Vagina (tissue), 2 donors: ENCODE measurements at regions not wholly inside any gene's neighbourhood (a gene's known extent, or its start where the extent isn't known, plus 50 kb on each side); places are given as distances from the start of the nearest gene placed in this dataset.

Experiments used
- DNase-seq, 2 donors: peaks; one replicate each; pipeline ENCODE4 v3.0.0-alpha.2; 2017; ENCODE audit errors: extremely low spot score in 2 of 2
- H3K27ac ChIP-seq: fragments of 200-600 bp; sonication (generic); one replicate; pipeline ENCODE4 v1.5.1; 2019
- H3K27me3 ChIP-seq: fragments of 200-600 bp; sonication (generic); one replicate; pipeline ENCODE4 v1.5.1; 2019
- H3K36me3 ChIP-seq, 2 donors: fragments of 200-600 bp; sonication (generic); one replicate each; pipeline ENCODE4 v1.5.1; 2017 to 2019
- H3K4me1 ChIP-seq: fragments of 200-600 bp; sonication (generic); one replicate; pipeline ENCODE4 v1.5.1; 2019
- H3K4me3 ChIP-seq, 2 donors: fragments of 200-600 bp; sonication (generic); 1 replicate in 1 of 2; 2 replicates in 1 of 2; pipeline ENCODE4 v1.5.1; 2016 to 2019
- H3K9me3 ChIP-seq: fragments of 200-600 bp; sonication (generic); one replicate; pipeline ENCODE4 v1.5.1; 2019
- CTCF ChIP-seq, 3 experiments: fragments of 450-650 bp in 2 of 3; fragments of 200-600 bp in 1 of 3; sonication (generic) in 1 of 3; IDR thresholded peaks; one replicate each; pipeline ENCODE4 v1.5.1; 2017 to 2019; ENCODE audit warnings: antibody characterized with exemption in 3 of 3, mild to moderate bottlenecking in 2 of 3, moderate library complexity in 2 of 3
- POLR2A ChIP-seq, 2 donors: fragments of 450-650 bp; IDR thresholded peaks; one replicate each; pipeline ENCODE4 v1.6.1; 2017; ENCODE audit warnings: antibody characterized with exemption in 2 of 2, mild to moderate bottlenecking in 2 of 2, moderate library complexity in 2 of 2
- POLR2AphosphoS5 ChIP-seq, 2 donors: sonication (generic); formaldehyde crosslinking; IDR thresholded peaks; one replicate each; pipeline ENCODE4 v1.9.0; 2017; ENCODE audit warnings: antibody characterized with exemption in 2 of 2, mild to moderate bottlenecking in 2 of 2, low read depth in 1 of 2; ENCODE audit not compliant: insufficient read depth in 1 of 2
- intact Hi-C: fragments of 100-400 bp; cut with DNase I; formaldehyde crosslinking; loops from one replicate; pipeline ENCODE4 v1.15.1; 2023

- Histone ChIP-seq H3K36me3 (no peaks in the 10 kb centered on the region), H3K4me1 (no peaks in the 10 kb centered on the region), H3K9me3 (no peaks in the 10 kb centered on the region), H3K4me3 (no peak overlapping the region), H3K27me3 (no peaks in the 10 kb centered on the region), H3K27ac (no peak overlapping the region)
- no peak for DNase-seq
- TF ChIP-seq POLR2AphosphoS5 (IDR thresholded peaks at IDR 0.05; ENCODE audit: insufficient read depth in 1 of 2, low read depth in 1 of 2): no peak
- no peak for TF ChIP-seq POLR2A (IDR thresholded peaks at IDR 0.05)
- no peak for TF ChIP-seq CTCF (IDR thresholded peaks at IDR 0.05)
- intact Hi-C loops: no loop called here
These were observed 95.9 kb upstream of the CDH13 start for GRCh38 chr16:82530883-82531282.

GRCh38 chr16:82527101-82527500, 99.7 kb upstream of the CDH13 start:
- Histone ChIP-seq H3K4me1 (no peaks in the 10 kb centered on the region), H3K27me3 (no peaks in the 10 kb centered on the region), H3K9me3 (no peaks in the 10 kb centered on the region), H3K4me3 (no peak overlapping the region), H3K27ac (no peak overlapping the region), H3K36me3 (no peaks in the 10 kb centered on the region)
- TF ChIP-seq POLR2A (IDR thresholded peaks at IDR 0.05): no peak
- intact Hi-C loops: no loop called here
- DNase-seq: no peak

GRCh38 chr16:82524976-82525375, 101.8 kb upstream of the CDH13 start:
- no peaks in the 10 kb centered on the region for H3K9me3 ChIP-seq
- intact Hi-C loops: no loop called here
- no peak for DNase-seq
- no peaks in the 10 kb centered on the region for H3K36me3 ChIP-seq
- H3K27me3 ChIP-seq: no peaks in the 10 kb centered on the region
- no peak overlapping the region for H3K27ac ChIP-seq
- H3K4me1 ChIP-seq: no peaks in the 10 kb centered on the region
- H3K4me3 ChIP-seq: no peak overlapping the region
- TF ChIP-seq CTCF (IDR thresholded peaks at IDR 0.05): no peak
- no peak for TF ChIP-seq POLR2A (IDR thresholded peaks at IDR 0.05)
- no peak for TF ChIP-seq POLR2AphosphoS5 (IDR thresholded peaks at IDR 0.05; ENCODE audit: insufficient read depth in 1 of 2, low read depth in 1 of 2)

- Histone ChIP-seq H3K27me3 (no peaks in the 10 kb centered on the region), H3K27ac (no peak overlapping the region), H3K4me3 (no peak overlapping the region), H3K4me1 (no peaks in the 10 kb centered on the region), H3K36me3 (no peaks in the 10 kb centered on the region), H3K9me3 (no peaks in the 10 kb centered on the region)
- intact Hi-C loops: no loop called here
- no peak for TF ChIP-seq POLR2AphosphoS5 (IDR thresholded peaks at IDR 0.05; ENCODE audit: insufficient read depth in 1 of 2, low read depth in 1 of 2)
- no peak for TF ChIP-seq CTCF (IDR thresholded peaks at IDR 0.05)
- TF ChIP-seq POLR2A (IDR thresholded peaks at IDR 0.05): no peak
- no peak for DNase-seq
These were observed 103.0 kb upstream of the CDH13 start for GRCh38 chr16:82523815-82524214.

- Histone ChIP-seq H3K4me3 (no peak overlapping the region), H3K36me3 (no peaks in the 10 kb centered on the region), H3K27me3 (no peaks in the 10 kb centered on the region), H3K27ac (no peak overlapping the region), H3K4me1 (no peaks in the 10 kb centered on the region), H3K9me3 (no peaks in the 10 kb centered on the region)
- no peak for DNase-seq
- intact Hi-C loops: no loop called here
- TF ChIP-seq POLR2A (IDR thresholded peaks at IDR 0.05) (no peak), CTCF (IDR thresholded peaks at IDR 0.05) (no peak), POLR2AphosphoS5 (IDR thresholded peaks at IDR 0.05; ENCODE audit: insufficient read depth in 1 of 2, low read depth in 1 of 2) (no peak)
These were observed 104.7 kb upstream of the CDH13 start for GRCh38 chr16:82522026-82522425.

GRCh38 chr16:82518811-82519210, 108.0 kb upstream of the CDH13 start:
- Histone ChIP-seq H3K9me3 (no peaks in the 10 kb centered on the region), H3K27ac (no peak overlapping the region), H3K4me1 (no peaks in the 10 kb centered on the region), H3K27me3 (no peaks in the 10 kb centered on the region), H3K36me3 (no peaks in the 10 kb centered on the region), H3K4me3 (no peak overlapping the region)
- TF ChIP-seq CTCF (IDR thresholded peaks at IDR 0.05) (no peak), POLR2A (IDR thresholded peaks at IDR 0.05) (no peak), POLR2AphosphoS5 (IDR thresholded peaks at IDR 0.05; ENCODE audit: insufficient read depth in 1 of 2, low read depth in 1 of 2) (no peak)
- intact Hi-C loops: no loop called here
- no peak for DNase-seq
